HG03039 (cell line): ENCODE measurements at regions not wholly inside any gene's neighbourhood (a gene's known extent, or its start where the extent isn't known, plus 50 kb on each side); places are given as distances from the start of the nearest gene placed in this dataset.
"Not testable (repeated sequence)": the region's sequence is repeated elsewhere in the genome, so short reads cannot be mapped to it uniquely, and the experiment has no call there.

Experiments used
- ATAC-seq: cut with Tn5 transposase; IDR thresholded peaks from one replicate; pipeline ENCODE4 v1.9.1; 2021; ENCODE audit warnings: mild to moderate bottlenecking, moderate library complexity; ENCODE audit not compliant: unreplicated experiment

- not testable (repeated sequence) for ATAC-seq
These were observed 54.7 kb upstream of the NBPF15 start for GRCh38 chr1:144516172-144516571.

- not testable (repeated sequence) for ATAC-seq
These were observed 55.4 kb upstream of the NBPF15 start for GRCh38 chr1:144516906-144517305.

GRCh38 chr1:144518439-144518838 lies 57.0 kb upstream of the NBPF15 start:
- ATAC-seq: not testable (repeated sequence)

GRCh38 chr1:144519528-144520189 lies 58.2 kb upstream of the NBPF15 start:
- not testable (repeated sequence) for ATAC-seq

- peak; percentile 78 for ATAC-seq
These were observed 62.4 kb upstream of the NBPF15 start for GRCh38 chr1:144523661-144524407.

GRCh38 chr1:144532156-144532607 lies 60.5 kb upstream of the PPIAL4F start:
- ATAC-seq: not testable (repeated sequence)

GRCh38 chr1:144533480-144533879 lies 59.2 kb upstream of the PPIAL4F start:
- ATAC-seq: not testable (repeated sequence)

- not testable (repeated sequence) for ATAC-seq
These were observed 58.4 kb upstream of the PPIAL4F start for GRCh38 chr1:144534286-144534685.

- not testable (repeated sequence) for ATAC-seq
These were observed 56.0 kb upstream of the PPIAL4F start for GRCh38 chr1:144536677-144537076.

- not testable (repeated sequence) for ATAC-seq
These were observed 55.5 kb upstream of the PPIAL4F start for GRCh38 chr1:144537234-144537633.

GRCh38 chr1:144538736-144539135 lies 54.0 kb upstream of the PPIAL4F start:
- ATAC-seq: not testable (repeated sequence)

- not testable (repeated sequence) for ATAC-seq
These were observed 53.3 kb upstream of the PPIAL4F start for GRCh38 chr1:144539191-144539960.
